OCI-LY7 (cell line): ENCODE measurements at regions not wholly inside any gene's neighbourhood (a gene's known extent, or its start where the extent isn't known, plus 50 kb on each side); places are given as distances from the start of the nearest gene placed in this dataset.

Experiments
- EZH2phosphoT487 ChIP-seq: fragments of 200-600 bp; sonication (generic); IDR thresholded peaks from 2 replicates; pipeline ENCODE4 v1.6.1; 2018; ENCODE audit warnings: low read depth, borderline replicate concordance, mild to moderate bottlenecking, mixed run types, antibody characterized with exemption, low read length, moderate library complexity, mixed read lengths
- TF ChIP-seq, protein P1 (sequence below): fragments of 200-600 bp; sonication (generic); conservative IDR thresholded peaks from 2 replicates; pipeline ENCODE4 v1.5.1; 2014; ENCODE audit warnings: mild to moderate bottlenecking, antibody characterized with exemption, low read length, moderate library complexity, mixed read lengths

DNA sequence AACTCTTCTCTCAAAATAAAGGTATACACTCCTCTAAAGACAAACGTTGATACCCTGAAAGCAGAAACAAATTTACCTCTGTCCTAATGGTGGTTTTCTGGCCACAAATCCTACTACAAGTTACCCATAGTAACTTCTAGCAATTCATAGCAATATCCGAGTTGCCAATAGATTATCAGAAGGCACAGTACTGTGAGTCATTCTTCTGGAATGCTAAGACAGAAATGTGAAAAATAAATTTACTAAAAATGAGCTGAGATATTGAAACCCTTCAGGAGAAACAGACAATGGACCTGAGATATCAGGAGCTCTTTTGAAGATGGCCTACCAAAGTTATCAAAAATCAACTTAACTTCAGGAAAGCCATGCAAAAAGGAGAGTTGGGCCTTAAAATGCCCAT, 715.0 kb upstream of the ADAMTS5 start:
- TF ChIP-seq, protein P1, sequence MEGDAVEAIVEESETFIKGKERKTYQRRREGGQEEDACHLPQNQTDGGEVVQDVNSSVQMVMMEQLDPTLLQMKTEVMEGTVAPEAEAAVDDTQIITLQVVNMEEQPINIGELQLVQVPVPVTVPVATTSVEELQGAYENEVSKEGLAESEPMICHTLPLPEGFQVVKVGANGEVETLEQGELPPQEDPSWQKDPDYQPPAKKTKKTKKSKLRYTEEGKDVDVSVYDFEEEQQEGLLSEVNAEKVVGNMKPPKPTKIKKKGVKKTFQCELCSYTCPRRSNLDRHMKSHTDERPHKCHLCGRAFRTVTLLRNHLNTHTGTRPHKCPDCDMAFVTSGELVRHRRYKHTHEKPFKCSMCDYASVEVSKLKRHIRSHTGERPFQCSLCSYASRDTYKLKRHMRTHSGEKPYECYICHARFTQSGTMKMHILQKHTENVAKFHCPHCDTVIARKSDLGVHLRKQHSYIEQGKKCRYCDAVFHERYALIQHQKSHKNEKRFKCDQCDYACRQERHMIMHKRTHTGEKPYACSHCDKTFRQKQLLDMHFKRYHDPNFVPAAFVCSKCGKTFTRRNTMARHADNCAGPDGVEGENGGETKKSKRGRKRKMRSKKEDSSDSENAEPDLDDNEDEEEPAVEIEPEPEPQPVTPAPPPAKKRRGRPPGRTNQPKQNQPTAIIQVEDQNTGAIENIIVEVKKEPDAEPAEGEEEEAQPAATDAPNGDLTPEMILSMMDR, result no peak
- no peak for TF ChIP-seq EZH2phosphoT487
